GM12878 (cell line): ENCODE measurements at regions not wholly inside any gene's neighbourhood (a gene's known extent, or its start where the extent isn't known, plus 50 kb on each side); places are given as distances from the start of the nearest gene placed in this dataset.

Source experiments
- ATAC-seq: fragments of 200-7000 bp; cut with Tn5 transposase; 3 replicates; pipeline ENCODE4 v1.9.1; 2020; ENCODE audit warnings: mild to moderate bottlenecking, moderate library complexity
- BruUV-seq: library from RNA; stranded (reverse); fragments of 400-500 nt; replicated peaks from 2 replicates; lab custom pipeline; 2021; lab: Mats Ljungman, UMichigan
- CTCF ChIA-PET: fragments of 300-600 bp; sonication (Branson Sonifier 250); formaldehyde crosslinking; extraction: SDS; loops from one replicate; lab custom pipeline; 2021; ENCODE audit warnings: inconsistent platforms; lab: Yijun Ruan, JAX
- POLR2A ChIA-PET: fragments of 350-600 bp; formaldehyde crosslinking; extraction: SDS; loops from one replicate; lab custom pipeline; 2021; ENCODE audit warnings: inconsistent platforms; lab: Charles Lee
- RAD21 ChIA-PET: fragments of 300-600 bp; sonication (Branson Sonifier 250); formaldehyde crosslinking; loops from one replicate; lab custom pipeline; 2023; ENCODE audit warnings: antibody characterized with exemption; ENCODE audit not compliant: unreplicated experiment; lab: Charles Lee
- SMC1A ChIA-PET: fragments of 300-600 bp; sonication (Branson Sonifier 250); formaldehyde crosslinking; loops from one replicate; lab custom pipeline; 2023; ENCODE audit not compliant: unreplicated experiment, uncharacterized antibody; lab: Charles Lee
- DNase-seq: peaks from one replicate; pipeline ENCODE4 v3.0.0-alpha.2; 2011; ENCODE audit warnings: low read depth, low spot score
- FAIRE-seq: peaks from 3 replicates; lab custom pipeline; 2011; peaks lifted over from hg19 to GRCh38; lab: Jason Lieb, UNC
- H2AFZ ChIP-seq: 2 replicates; pipeline ENCODE4 v1.6.0; 2011; ENCODE audit warnings: low read depth, low read length, control low read depth; ENCODE audit not compliant: control insufficient read depth
- H3K27ac ChIP-seq: 2 replicates; pipeline ENCODE4 v1.5.1; 2011; ENCODE audit warnings: control low read depth; ENCODE audit not compliant: control insufficient read depth, insufficient read depth
- H3K27me3 ChIP-seq, 2 experiments: replicated peaks in 1 of 2; 2 replicates each; pipeline versions ENCODE4 v1.6.0 to v1.6.1; 2011; ENCODE audit warnings: low read length in 1 of 2; ENCODE audit not compliant: control insufficient read depth in 2 of 2, insufficient read depth in 2 of 2
- H3K36me3 ChIP-seq, 2 experiments: 2 replicates each; pipeline ENCODE4 v1.5.1; 2011; ENCODE audit warnings: low read length in 1 of 2; ENCODE audit not compliant: control insufficient read depth in 2 of 2, insufficient read depth in 2 of 2
- H3K4me1 ChIP-seq: 2 replicates; pipeline ENCODE4 v1.6.1; 2011; ENCODE audit warnings: mild to moderate bottlenecking, low read length, moderate library complexity, mixed read lengths; ENCODE audit not compliant: control insufficient read depth, insufficient read depth
- H3K4me2 ChIP-seq: 2 replicates; pipeline ENCODE4 v1.6.0; 2011; ENCODE audit warnings: control low read depth; ENCODE audit not compliant: control insufficient read depth, insufficient read depth
- H3K4me3 ChIP-seq: fragments of 200-600 bp; sonication (generic); 2 replicates; pipeline ENCODE4 v1.5.1; 2016
- H3K79me2 ChIP-seq: 2 replicates; pipeline ENCODE4 v1.6.0; 2011; ENCODE audit warnings: low read length; ENCODE audit not compliant: control insufficient read depth, insufficient read depth
- H3K9ac ChIP-seq: 2 replicates; pipeline ENCODE4 v1.8.0; 2011; ENCODE audit warnings: low read length, control low read depth, mixed read lengths; ENCODE audit not compliant: control insufficient read depth, insufficient read depth
- H3K9me3 ChIP-seq: replicated peaks from 3 replicates; pipeline ENCODE4 v1.5.1; 2011; ENCODE audit warnings: mild to moderate bottlenecking, low read length; ENCODE audit not compliant: control insufficient read depth, insufficient read depth
- H4K20me1 ChIP-seq: 2 replicates; pipeline ENCODE4 v1.6.0; 2011; ENCODE audit not compliant: control insufficient read depth, insufficient read depth
- ATF7 ChIP-seq: fragments of 450-650 bp; IDR thresholded peaks from 2 replicates; pipeline ENCODE4 v1.6.1; 2016; ENCODE audit warnings: low read depth, mild to moderate bottlenecking
- CHD1 ChIP-seq: IDR thresholded peaks from 2 replicates; pipeline ENCODE4 v1.6.1; 2012; ENCODE audit warnings: low read depth, low read length, improper control_type of control experiment
- CHD2 ChIP-seq: IDR thresholded peaks from 2 replicates; pipeline ENCODE4 v1.6.1; 2011; ENCODE audit warnings: low read depth, low read length, improper control_type of control experiment, borderline replicate concordance
- NFXL1 ChIP-seq: fragments of 450-650 bp; IDR thresholded peaks from 2 replicates; pipeline ENCODE4 v1.6.1; 2017; ENCODE audit warnings: antibody characterized with exemption, mild to moderate bottlenecking, borderline replicate concordance
- RUNX3 ChIP-seq: IDR thresholded peaks from 2 replicates; pipeline ENCODE4 v1.6.1; 2012; ENCODE audit warnings: low read length, inconsistent platforms
- SUZ12 ChIP-seq: fragments of 200-600 bp; sonication (generic); IDR thresholded peaks from one replicate; pipeline ENCODE4 v1.6.1; 2018; ENCODE audit warnings: antibody characterized with exemption, mild to moderate bottlenecking; ENCODE audit not compliant: unreplicated experiment
- TCF12 ChIP-seq: IDR thresholded peaks from 2 replicates; pipeline ENCODE4 v1.6.1; 2011; ENCODE audit warnings: low read depth, mild to moderate bottlenecking, low read length
- ZNF24 ChIP-seq: fragments of 450-650 bp; IDR thresholded peaks from 2 replicates; pipeline ENCODE4 v1.6.1; 2017; ENCODE audit warnings: antibody characterized with exemption, mild to moderate bottlenecking
- ZNF274 ChIP-seq: IDR thresholded peaks from one replicate; pipeline ENCODE4 v1.8.0; 2011; ENCODE audit not compliant: insufficient read length, insufficient read depth
- ZZZ3 ChIP-seq: IDR thresholded peaks from 2 replicates; pipeline ENCODE4 v1.6.1; 2011; ENCODE audit warnings: low read depth; ENCODE audit not compliant: control insufficient read depth, insufficient read length
- WGBS: methylation state at CpG from one replicate; pipeline ENCODE4 v1.1.6; 2016; ENCODE audit warnings: low lambda C conversion rate; ENCODE audit not compliant: insufficient replicate concordance, insufficient coverage; ENCODE audit errors: missing lambda C conversion rate; 5-methylcytosine and 5-hydroxymethylcytosine counted together
- in situ Hi-C: fragments of 300-500 bp; cut with MboI; formaldehyde crosslinking; loops from 9 replicates; pipeline ENCODE4 v1.14.3; 2018; ENCODE audit warnings: mixed read lengths
- intact Hi-C: fragments of 100-400 bp; cut with micrococcal nuclease; formaldehyde crosslinking; loops from one replicate; pipeline ENCODE4 v1.14.2; 2022; ENCODE audit not compliant: unreplicated experiment
- TF ChIP-seq, protein P1 (sequence below): IDR thresholded peaks from 2 replicates; pipeline ENCODE4 v1.6.1; 2011; ENCODE audit warnings: mild to moderate bottlenecking, low read depth, low read length, moderate library complexity; ENCODE audit not compliant: insufficient replicate concordance
- TF ChIP-seq, protein P2 (sequence below), 3 experiments: IDR thresholded peaks in 2 of 3; conservative IDR thresholded peaks in 1 of 3; 2 replicates each; pipeline ENCODE4 v1.5.1; 2011; ENCODE audit warnings: low read depth in 3 of 3, low read length in 3 of 3, mild to moderate bottlenecking in 3 of 3, control low read depth in 2 of 3, moderate library complexity in 2 of 3, inconsistent platforms in 1 of 3, mixed read lengths in 1 of 3; ENCODE audit not compliant: control insufficient read depth in 2 of 3, insufficient read depth in 1 of 3; ENCODE audit errors: extremely low read depth in 1 of 3
- TF ChIP-seq, protein P3 (sequence below): fragments of 450-650 bp; IDR thresholded peaks from 2 replicates; pipeline ENCODE4 v1.6.1; 2017; ENCODE audit warnings: antibody characterized with exemption, mild to moderate bottlenecking, moderate library complexity
- TF ChIP-seq, protein P4 (sequence below): fragments of 450-650 bp; conservative IDR thresholded peaks from 2 replicates; pipeline ENCODE4 v1.6.1; 2017; ENCODE audit warnings: mild to moderate bottlenecking, moderate library complexity
- TF ChIP-seq, protein P5 (sequence below): IDR thresholded peaks from 2 replicates; pipeline ENCODE4 v1.6.1; 2012; ENCODE audit warnings: low read depth, low read length, improper control_type of control experiment

DNA sequence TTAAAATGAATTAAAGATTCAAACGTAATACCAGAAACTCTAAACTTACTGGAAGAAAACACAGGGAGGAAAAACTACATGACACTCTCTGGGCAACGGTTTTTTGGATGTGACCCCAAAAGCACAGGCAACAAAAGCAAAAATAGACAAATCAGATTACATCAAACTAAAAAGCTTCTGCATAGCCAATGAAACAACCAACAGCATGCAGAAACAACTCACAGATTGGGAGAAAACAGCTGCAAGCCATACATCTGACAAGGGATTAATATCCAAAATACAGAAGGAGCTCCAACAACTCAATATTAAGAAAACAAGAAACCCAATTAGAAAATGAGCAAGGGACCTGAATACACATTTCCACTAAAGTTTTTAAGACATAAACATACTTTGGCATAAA lies 69.2 kb upstream of the ALOX12 start:
- ChIA-PET RAD21 (interaction anchor here (0.7 to 2.2 kb wide), 3 partner anchors 16 to 98 kb away, joined by 3 to 7 read pairs (median 3); no protein-coding TSS in a partner anchor), SMC1A (interaction anchor here (0.6 to 4.3 kb wide), 5 partner anchors 11 to 666 kb away, joined by 3 to 19 read pairs (median 4); no protein-coding TSS in a partner anchor), POLR2A (no interaction called here), CTCF (interaction anchor here (0.8 to 6.2 kb wide), 6 partner anchors 12 to 95 kb away, joined by 3 to 36 read pairs (median 8); no protein-coding TSS in a partner anchor)
- Histone ChIP-seq H3K9me3 (peaks cover 2% of the 10 kb centered on the region; the same call in 1 of the 3 replicates), H4K20me1 (no peaks in the 10 kb centered on the region), H3K36me3 (no peaks in the 10 kb centered on the region), H3K9ac (no peak overlapping the region), H3K4me2 (no peak overlapping the region), H2AFZ (no peak overlapping the region), H3K79me2 (no peaks in the 10 kb centered on the region), H3K27ac (no peak overlapping the region), H3K4me1 (no peaks in the 10 kb centered on the region), H3K27me3 (no peaks in the 10 kb centered on the region), H3K4me3 (no peak overlapping the region)
- no peak for DNase-seq
- no peak for FAIRE-seq
- ATAC-seq, result no peak
- 42% methylated on average over 2 of the region's 2 CpGs for WGBS
- in situ Hi-C loops, result no loop called here
- intact Hi-C loops, result no loop called here
- no TSS peak for BruUV-seq
- TF ChIP-seq, protein P1, sequence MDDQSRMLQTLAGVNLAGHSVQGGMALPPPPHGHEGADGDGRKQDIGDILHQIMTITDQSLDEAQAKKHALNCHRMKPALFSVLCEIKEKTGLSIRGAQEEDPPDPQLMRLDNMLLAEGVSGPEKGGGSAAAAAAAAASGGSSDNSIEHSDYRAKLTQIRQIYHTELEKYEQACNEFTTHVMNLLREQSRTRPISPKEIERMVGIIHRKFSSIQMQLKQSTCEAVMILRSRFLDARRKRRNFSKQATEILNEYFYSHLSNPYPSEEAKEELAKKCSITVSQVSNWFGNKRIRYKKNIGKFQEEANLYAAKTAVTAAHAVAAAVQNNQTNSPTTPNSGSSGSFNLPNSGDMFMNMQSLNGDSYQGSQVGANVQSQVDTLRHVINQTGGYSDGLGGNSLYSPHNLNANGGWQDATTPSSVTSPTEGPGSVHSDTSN, result no peak
- TF ChIP-seq ZZZ3 (no peak), CHD2 (no peak), CHD1 (no peak), ZNF274 (no peak), ZNF24 (no peak), TCF12 (no peak), ATF7 (no peak), SUZ12 (no peak), RUNX3 (no peak), NFXL1 (no peak)
- TF ChIP-seq, protein P2, sequence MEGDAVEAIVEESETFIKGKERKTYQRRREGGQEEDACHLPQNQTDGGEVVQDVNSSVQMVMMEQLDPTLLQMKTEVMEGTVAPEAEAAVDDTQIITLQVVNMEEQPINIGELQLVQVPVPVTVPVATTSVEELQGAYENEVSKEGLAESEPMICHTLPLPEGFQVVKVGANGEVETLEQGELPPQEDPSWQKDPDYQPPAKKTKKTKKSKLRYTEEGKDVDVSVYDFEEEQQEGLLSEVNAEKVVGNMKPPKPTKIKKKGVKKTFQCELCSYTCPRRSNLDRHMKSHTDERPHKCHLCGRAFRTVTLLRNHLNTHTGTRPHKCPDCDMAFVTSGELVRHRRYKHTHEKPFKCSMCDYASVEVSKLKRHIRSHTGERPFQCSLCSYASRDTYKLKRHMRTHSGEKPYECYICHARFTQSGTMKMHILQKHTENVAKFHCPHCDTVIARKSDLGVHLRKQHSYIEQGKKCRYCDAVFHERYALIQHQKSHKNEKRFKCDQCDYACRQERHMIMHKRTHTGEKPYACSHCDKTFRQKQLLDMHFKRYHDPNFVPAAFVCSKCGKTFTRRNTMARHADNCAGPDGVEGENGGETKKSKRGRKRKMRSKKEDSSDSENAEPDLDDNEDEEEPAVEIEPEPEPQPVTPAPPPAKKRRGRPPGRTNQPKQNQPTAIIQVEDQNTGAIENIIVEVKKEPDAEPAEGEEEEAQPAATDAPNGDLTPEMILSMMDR (IDR thresholded peaks at IDR 0.05 in 2 of 3, conservative IDR thresholded peaks at IDR 0.05 in 1 of 3; ENCODE audit: control insufficient read depth in 2 of 3, extremely low read depth in 1 of 3, insufficient read depth in 1 of 3, low read depth in 3 of 3, low read length in 3 of 3), result no peak
- TF ChIP-seq, protein P3, sequence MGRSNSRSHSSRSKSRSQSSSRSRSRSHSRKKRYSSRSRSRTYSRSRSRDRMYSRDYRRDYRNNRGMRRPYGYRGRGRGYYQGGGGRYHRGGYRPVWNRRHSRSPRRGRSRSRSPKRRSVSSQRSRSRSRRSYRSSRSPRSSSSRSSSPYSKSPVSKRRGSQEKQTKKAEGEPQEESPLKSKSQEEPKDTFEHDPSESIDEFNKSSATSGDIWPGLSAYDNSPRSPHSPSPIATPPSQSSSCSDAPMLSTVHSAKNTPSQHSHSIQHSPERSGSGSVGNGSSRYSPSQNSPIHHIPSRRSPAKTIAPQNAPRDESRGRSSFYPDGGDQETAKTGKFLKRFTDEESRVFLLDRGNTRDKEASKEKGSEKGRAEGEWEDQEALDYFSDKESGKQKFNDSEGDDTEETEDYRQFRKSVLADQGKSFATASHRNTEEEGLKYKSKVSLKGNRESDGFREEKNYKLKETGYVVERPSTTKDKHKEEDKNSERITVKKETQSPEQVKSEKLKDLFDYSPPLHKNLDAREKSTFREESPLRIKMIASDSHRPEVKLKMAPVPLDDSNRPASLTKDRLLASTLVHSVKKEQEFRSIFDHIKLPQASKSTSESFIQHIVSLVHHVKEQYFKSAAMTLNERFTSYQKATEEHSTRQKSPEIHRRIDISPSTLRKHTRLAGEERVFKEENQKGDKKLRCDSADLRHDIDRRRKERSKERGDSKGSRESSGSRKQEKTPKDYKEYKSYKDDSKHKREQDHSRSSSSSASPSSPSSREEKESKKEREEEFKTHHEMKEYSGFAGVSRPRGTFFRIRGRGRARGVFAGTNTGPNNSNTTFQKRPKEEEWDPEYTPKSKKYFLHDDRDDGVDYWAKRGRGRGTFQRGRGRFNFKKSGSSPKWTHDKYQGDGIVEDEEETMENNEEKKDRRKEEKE, result no peak
- TF ChIP-seq, protein P4, sequence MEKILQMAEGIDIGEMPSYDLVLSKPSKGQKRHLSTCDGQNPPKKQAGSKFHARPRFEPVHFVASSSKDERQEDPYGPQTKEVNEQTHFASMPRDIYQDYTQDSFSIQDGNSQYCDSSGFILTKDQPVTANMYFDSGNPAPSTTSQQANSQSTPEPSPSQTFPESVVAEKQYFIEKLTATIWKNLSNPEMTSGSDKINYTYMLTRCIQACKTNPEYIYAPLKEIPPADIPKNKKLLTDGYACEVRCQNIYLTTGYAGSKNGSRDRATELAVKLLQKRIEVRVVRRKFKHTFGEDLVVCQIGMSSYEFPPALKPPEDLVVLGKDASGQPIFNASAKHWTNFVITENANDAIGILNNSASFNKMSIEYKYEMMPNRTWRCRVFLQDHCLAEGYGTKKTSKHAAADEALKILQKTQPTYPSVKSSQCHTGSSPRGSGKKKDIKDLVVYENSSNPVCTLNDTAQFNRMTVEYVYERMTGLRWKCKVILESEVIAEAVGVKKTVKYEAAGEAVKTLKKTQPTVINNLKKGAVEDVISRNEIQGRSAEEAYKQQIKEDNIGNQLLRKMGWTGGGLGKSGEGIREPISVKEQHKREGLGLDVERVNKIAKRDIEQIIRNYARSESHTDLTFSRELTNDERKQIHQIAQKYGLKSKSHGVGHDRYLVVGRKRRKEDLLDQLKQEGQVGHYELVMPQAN, result no peak
- TF ChIP-seq, protein P5, sequence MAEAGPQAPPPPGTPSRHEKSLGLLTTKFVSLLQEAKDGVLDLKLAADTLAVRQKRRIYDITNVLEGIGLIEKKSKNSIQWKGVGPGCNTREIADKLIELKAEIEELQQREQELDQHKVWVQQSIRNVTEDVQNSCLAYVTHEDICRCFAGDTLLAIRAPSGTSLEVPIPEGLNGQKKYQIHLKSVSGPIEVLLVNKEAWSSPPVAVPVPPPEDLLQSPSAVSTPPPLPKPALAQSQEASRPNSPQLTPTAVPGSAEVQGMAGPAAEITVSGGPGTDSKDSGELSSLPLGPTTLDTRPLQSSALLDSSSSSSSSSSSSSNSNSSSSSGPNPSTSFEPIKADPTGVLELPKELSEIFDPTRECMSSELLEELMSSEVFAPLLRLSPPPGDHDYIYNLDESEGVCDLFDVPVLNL, result no peak
